ENCODE measurements at regions not wholly inside any gene's neighbourhood (a gene's known extent, or its start where the extent isn't known, plus 50 kb on each side); places are given as distances from the start of the nearest gene placed in this dataset.

GRCh38 chr2:12334412-12334966, 382.2 kb upstream of the TRIB2 start:
- no peak for TF ChIP-seq KDM1A (IDR thresholded peaks at IDR 0.05; ENCODE audit: low read depth)
- TF ChIP-seq CTCF (IDR thresholded peaks at IDR 0.05): no peak
- no peak for TF ChIP-seq MAX (IDR thresholded peaks at IDR 0.05)

All from A549 (cell line).